NCI-H2196 treated with DMSO at 0.1 percent for 48 hours (cell line): ENCODE measurements at regions not wholly inside any gene's neighbourhood (a gene's known extent, or its start where the extent isn't known, plus 50 kb on each side); places are given as distances from the start of the nearest gene placed in this dataset.
A peak's percentile ranks its signal among the peaks of the same experiment; 100 is the strongest.

Experiments used
- DNase-seq: peaks from one replicate; lab custom pipeline; 2025; ENCODE audit not compliant: unreplicated experiment; lab: John Stamatoyannopoulos, UW

DNA sequence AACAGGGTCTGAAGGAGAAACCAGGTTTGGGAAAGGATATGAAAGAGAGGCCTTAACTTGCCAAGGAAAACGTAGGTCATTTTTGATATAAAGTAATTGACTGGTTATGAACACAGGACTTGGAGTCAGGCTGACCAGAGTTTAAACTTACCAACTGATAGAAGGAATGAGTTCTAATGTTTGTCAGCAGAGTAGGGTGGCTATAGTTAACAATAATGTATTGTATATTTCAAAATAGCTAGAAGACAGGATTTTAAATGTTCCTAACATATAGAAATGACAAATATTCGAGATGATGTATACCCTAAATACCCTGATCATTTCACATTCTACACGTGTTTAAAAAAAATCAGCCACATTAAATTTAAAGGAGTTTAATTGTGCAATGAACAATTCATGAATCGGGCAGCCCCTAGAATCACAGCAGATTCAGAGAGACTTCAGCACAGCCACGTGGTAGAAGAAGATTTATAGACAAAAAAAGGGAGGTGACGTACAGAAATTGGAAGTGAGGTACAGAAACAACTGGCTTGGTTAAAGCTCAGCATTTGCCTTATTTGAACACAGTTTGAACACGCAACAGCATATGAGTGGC lies 52.5 kb upstream of the PLEKHG7 start:
- no peak for DNase-seq

DNA sequence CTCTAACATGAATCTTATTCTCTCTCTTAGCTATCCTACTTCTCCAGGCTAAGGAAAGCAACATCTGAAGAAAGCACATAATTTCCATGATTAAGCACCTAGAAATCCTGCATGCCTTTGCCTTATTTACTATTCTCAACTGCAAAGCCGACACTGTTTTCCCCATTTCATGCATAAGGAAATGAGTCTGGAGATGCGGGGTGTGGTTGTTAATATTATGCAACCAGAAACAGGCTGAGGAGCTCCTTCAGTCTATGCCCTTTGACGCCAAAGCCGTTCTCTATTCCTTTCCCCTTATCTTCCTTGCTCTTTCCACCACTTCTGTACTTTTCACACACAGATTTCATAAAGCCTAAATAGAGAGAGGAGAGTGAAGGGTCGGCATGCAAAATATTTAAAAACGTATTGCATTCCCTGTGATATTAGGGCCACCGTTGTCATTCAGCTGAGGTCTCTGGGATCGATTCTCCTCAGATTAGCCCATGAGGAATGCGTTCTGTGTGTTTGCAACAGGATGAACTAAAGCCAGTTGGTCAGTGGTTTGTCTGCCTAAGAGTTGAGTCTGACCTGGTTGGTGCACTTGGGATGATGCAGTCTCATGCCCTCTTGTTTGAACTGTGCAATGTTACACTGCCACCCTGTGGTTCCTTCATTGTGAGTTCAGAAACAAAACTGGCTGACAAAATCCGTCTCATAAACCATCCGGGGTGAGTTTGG lies 53.1 kb upstream of the PLEKHG7 start:
- peak; percentile 58 for DNase-seq

DNA sequence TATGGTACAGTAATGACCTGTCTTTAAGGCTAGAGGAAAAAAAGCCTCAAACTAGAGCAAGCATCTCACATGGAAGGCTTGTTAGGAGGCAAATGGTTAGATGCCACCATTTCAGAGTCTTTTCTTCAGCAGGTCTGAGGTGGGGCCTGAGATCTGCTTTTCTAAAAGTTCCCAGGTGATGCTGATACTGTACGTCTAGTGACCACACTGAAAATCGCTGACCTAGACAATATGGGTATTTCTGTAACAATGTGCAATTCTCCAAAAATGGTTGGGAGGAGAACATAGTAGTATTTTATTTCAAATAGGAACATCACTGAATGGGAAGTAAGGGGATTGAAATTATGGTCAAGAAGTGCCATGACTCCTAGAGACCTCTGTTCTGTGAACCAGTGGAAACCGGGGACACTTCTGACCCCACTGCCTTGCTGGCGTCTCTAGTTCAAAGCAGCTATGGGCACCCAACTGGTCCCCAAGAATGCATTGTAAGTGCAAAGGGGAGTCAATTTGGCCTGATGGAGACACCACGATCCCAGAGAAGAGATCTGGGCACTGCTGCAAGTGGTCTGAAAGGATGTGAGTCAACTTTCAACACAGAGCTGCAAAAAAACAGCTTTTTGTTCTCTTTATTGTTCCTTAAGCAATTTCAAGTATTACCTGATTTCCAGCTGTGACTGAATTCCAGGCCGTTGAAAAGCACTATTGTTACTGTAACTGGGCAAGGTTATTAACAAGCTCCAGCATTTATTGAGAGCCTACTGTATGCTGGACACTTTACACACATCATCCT lies 54.4 kb upstream of the PLEKHG7 start:
- DNase-seq = no peak

DNA sequence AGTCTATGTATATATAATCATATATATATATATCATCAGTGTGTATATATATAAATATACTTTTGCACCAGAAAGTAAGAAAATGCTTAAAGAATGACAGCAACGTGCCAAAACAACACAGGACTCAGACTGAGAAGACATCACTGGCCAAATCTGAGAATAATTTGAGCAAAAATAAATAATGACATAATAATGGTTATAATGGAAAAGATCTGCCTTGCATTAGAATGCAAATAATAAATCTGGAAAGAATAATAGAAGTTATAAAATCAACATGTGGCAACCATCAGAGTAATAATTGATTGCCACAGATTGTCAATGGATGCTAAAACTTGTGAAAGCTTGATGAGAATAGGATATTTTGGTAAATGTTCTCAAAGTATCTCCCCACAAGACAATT lies 61.5 kb upstream of the PLEKHG7 start:
- DNase-seq = no peak

DNA sequence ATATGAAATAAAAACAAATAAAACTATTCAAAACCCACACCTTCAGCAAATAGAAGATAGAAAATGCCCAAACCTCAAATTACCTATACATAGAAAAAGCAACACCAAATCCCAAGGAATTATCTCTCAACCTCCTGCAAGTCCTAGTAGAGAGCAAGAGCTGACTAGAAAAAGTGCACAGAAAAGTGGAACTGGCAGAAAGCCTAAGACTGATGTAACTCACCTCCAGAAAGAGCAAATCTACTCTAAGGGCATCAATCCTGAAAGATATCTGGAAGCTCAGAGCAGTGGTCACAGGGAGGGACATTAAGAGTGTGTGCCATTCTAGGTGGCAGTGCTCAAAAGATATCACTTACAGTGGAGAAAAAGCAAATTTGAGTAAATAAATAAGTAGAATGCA lies 62.1 kb upstream of the PLEKHG7 start:
- DNase-seq = no peak

DNA sequence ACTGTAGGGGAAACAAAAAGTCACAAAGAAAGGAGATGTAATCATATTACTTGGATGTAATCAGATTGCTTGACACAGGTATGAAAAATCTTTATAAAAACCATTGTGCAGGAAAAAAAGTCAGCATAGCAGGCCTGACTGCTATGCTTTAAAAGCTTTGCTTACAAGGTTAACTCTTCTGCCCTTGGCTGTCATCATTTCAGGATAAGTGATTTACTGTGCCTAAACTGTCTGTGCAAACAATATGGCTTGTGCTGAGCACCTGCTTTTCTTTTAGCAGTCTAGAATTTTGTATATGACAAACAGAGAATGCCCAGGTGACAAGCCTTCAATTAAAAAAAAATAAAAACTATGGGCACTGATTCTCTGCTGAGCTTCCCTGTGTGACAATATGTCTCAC lies 63.8 kb upstream of the PLEKHG7 start:
- no peak for DNase-seq

DNA sequence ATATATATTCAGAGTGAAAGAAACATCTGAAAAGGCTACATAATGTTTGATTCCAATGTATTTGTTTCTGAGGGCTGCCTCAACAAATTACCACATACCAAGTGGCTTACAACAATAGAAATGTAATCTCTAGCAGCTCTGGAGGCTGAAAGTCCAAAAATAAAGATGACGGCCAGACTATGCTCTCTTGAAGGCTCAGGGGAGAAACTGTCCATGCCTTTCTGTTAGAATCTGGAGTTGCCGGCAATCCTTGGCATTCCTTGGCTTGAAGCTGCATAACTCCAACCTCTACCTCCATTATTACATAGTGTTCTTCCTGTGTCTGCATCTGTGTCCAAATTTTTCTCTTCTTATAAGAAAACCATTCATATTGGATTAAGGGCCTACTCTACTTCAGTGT lies 68.1 kb upstream of the PLEKHG7 start:
- no peak for DNase-seq

DNA sequence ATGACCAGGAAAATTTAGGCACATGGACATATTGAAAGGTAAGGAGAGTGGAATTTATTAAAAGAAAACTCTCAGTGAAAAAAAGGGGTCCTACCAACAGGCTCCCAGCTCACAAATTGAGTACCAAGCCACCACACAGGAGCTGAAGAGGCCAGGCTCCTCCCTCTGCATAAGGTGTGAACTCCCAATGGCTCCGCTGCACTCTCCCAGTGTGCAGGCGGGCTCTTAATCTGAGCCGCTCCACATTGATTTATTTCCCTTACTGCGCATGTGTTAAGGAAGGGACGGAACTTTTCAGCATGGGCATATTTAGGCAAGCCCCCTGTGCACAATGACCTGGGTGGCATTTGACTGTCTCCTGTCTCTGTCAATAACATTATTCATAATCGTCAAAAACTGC lies 68.6 kb upstream of the PLEKHG7 start:
- DNase-seq = no peak

DNA sequence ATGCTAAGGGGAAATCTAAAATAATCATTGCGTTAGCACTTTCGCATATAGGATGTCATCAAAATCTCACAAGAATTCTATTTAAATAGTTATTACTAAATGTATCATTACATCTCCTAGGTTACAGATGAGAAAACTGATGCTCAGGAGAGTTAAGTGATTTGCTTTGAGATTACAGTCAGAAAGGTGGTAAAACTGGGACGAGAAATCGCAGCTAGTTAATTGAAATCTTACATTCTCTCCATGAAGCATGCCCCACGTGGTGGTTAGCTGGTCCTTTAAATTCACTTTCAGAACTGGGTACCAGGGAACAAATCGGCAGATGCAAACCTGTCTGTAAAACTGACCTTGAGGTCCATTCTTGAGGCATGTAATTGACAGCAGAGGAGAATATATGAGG lies 71.8 kb upstream of the PLEKHG7 start:
- no peak for DNase-seq

DNA sequence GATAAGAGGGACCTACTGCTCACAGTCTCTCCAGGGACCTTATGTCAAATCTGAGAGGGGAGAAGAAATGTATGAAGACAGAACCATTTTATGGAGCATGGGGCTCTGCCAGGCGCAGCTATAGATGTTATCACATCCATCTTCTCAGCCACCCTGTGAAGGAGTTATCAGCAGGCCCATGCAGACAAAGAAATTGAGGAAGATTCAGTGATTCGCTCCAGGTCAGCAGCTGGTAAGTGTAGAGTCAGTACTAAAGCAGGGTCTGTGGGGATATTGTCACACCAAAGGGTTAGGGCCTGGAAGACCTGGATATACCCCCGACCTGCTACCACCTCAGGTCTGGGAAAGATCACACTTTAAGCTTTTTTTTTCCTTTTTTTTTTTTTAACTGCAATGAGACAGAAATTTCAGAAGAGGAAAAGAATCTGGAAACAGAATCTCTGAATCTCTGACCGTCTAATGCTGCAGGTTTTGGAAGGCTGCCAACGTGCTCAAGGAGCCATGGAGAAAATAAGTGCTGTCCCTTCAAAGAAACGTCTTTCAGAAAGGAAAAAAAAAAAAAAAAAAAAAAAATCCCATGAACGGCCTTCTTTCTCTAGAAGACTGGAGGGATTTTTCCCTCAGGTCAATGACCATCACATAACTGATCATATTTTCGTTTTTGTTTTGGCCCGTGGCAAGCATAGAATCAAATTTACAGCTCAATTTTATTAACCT lies 73.3 kb upstream of the PLEKHG7 start:
- DNase-seq = no peak

DNA sequence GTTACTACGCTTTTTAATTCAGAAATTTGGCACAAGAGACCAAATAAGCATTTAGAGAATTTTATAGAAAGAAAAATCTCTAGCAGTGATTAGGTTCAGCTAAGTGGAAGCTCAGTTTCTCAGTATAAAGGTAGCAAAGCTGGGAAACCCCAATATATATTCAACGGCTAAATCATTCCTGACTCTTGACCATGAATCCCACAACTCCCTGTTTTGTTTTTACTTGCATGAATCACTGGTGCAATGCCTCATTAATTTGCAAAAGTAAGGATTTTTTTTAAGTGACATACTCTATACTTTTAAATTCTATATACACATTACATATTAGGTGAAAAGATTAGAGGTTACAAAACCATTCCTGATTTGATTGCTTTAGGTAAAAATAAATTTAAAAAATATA lies 74.3 kb upstream of the PLEKHG7 start:
- DNase-seq = no peak

DNA sequence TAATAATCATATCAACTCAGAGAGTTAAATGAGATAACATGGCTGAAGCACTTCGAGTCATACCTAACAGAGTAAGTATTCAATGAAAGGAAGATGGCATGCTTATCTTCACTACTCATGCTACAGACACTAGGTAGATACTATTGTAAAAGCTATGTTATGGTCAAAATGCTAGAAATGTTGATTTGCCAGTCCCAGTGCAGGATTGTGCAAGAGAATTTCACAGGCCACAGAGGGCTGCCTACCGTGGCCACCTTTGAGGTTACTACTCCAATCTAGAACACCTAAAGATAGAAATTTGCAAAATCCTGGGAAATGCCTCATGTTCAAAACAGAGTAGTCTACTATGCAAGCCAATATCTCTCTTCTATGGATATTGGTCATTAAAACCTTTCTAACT lies 75.3 kb upstream of the PLEKHG7 start:
- no peak for DNase-seq

DNA sequence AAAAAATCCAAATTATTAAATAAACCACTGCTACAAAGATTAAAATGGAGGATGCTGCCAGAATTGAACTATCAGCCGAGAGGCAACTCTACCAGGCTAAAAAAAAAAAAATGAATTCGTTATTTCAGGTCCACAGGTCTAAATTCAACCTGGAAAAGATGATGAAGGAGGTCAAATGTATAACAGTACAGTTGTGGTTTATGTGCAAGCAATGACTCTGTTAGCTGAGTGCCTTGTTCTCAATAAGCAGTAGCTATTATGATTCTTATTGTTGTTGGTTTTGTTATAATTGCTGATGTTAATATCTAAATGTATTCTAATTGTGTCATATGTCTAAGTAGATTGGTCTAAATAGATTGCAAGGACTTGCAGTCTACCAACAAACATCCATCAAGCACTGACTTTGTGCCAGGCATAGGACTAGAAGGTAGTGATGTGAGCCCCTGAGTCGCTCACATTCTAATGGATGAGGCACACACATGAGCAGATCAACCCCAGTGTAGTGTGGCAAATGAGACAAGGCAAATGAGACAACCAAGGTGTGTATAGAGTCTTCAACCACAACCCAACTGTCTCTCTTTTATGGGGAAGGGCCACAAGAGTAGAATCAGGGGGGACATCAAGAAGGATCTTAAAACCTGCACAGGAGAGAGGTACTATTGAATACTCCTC lies 77.0 kb upstream of the PLEKHG7 start:
- no peak for DNase-seq

DNA sequence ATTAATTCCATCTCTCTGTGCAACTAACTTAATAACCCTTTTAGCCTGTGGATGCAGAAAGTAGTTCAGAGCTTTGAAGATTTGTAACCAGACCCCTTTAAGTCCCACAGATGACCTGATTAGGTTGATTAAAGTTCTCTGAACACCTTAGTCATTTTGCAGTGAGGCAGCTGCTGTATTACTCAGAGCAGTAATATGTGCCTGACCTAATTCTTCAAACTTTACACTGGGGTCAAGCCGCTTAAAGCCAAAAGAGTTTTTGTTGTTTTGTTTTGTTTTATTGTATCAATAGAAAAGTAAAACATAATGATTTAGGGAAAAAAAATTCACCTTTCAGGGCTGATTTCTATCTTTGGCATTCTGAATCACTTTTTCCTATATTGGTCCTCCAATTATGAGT lies 78.6 kb upstream of the PLEKHG7 start:
- DNase-seq = no peak

DNA sequence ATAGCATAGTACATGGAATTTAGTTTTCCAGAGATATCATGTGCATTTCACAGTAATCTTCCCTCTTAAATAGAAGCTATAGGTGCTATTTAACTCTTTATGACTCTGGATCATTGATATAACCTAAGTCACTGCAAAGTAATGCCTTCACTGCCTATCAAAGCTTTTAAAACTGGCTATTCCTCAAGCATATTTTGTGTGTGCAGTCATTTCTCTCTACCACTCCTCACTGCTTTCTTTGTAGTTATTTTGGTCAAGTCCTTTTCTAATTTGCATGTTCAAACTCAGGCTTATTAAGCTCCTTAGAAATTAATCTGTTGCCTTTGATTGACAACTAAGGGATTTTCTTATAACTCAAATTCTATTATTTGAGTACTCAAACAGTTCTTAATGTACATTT lies 79.4 kb upstream of the PLEKHG7 start:
- DNase-seq = no peak

DNA sequence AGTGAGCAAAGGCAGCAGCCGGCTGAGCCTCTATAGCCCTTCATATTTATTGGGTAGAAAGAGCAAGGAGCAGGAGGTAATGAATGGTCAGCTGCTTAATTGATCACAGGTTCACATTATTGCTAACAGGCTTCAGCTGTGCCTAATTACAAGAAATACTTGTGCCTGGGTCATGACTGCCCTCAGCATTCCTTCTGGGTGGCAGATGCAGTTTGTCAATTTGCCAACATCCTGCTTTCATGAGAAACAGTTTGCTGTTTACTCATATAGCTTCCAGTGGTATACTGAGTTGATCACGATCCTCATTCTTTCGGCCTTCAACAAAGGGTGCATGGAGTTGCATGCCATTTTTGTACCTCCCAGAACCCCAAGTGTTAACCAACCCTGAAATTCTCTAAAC lies 81.0 kb upstream of the PLEKHG7 start:
- DNase-seq = no peak

DNA sequence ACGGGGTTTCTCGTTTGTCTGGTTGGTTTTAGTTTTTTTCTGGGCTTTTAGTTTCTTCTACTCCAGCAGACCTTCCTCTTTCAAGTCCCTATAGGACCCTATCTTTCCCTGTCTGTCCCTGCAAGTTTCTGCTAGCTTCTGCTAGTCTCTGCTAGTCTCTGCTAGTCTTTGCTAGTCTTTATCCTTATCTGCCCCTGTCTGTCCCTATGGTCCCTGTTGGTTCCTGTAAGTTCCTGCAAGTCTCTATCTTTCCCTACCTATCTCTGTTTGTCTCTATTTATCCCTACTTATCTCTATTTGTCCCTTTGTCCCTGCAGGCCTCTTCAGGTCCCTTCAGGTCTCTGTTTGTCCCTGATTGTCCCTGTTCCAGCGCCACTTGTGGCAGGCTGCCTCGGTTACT lies 81.5 kb upstream of the PLEKHG7 start:
- no peak for DNase-seq

DNA sequence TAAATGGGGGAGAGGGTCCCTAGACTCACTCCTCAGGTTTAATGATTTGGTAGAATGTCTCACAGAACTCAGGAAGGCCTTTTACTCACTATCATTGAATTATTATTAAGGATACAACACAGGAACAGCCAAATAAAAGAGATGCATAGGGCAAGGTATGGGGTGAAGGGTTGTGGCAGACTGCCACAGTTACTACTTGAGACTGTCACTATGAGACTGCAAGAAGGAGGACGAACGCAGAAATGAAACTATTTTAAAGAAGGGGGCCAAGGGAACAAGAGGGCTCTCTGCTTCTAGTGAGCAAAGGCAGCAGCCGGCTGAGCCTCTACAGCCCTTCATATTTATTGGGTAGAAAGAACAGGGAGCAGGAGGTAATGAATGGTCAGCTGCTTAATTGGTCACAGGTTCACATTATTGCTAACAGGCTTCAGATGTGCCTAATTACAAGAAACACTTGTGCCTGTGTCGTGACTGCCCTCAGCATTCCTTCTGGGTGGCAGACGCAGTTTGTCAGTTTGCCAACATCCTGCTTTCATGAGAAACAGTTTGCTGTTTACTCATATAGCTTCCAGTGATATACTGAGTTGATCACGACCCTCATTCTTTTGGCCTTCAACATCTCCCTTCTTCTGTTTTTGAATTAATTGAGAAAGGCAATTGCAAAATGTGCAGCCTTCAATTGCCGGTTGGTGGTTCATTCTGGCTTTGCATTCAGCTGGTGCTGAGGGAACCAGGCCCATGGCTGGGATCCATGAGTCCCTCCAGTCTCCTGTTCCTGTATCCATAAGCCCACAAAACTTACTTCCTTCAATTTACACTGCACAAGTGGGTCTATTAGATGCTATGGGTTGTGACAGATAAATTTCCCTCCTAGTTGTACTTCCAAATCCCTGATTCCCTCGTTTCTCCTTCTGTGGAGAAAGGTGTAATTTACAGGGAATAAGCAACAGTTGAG lies 82.8 kb upstream of the PLEKHG7 start:
- no peak for DNase-seq

DNA sequence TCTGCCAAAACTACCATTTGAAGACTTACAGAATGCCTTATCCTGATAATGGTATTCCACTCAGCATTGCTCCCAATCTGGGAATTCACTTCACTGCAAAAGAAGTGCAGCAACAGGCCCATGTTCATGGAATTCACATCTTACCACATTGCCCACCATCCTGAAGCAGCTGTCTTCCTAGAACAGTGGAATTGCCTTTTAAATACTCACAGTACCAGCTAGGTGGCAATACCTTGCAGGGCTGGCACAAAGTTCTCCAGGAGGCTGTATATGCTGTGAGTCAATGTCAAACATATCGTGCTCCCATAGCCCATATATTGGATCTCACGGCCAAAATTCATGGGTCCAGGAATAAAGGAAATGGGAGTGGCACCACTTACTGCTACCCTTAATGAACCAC lies 83.8 kb upstream of the PLEKHG7 start:
- DNase-seq = no peak

DNA sequence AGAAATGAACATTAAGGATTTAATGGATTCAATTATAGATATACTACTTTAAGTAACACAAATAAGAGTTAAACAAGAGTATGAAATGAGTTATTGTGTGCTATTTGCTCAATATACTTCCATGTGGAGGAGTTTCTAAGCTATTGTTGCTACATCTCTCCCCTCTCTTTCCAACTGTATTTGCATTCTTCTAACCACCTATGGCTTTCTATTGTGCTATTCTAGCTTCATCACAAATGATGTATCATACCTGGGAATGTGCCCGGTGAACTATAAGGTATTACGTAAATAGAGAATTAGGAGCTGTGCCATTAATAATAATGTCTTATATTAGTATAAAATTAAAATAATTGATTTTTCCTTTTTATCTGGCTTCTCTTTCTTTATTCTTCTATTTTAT lies 87.1 kb upstream of the PLEKHG7 start:
- no peak for DNase-seq
